Left lung (tissue), 4 donors: ENCODE measurements at regions not wholly inside any gene's neighbourhood (a gene's known extent, or its start where the extent isn't known, plus 50 kb on each side); places are given as distances from the start of the nearest gene placed in this dataset.

Source experiments
- ATAC-seq: fragments of 200-7000 bp; cut with Tn5 transposase; one replicate; pipeline ENCODE4 v1.9.1; 2020; ENCODE audit warnings: moderate library complexity
- DNase-seq, 4 donors: peaks; one replicate each; pipeline ENCODE4 v3.0.0-alpha.2; 2013 to 2020
- H3K27ac ChIP-seq, 2 donors: fragments of 200-600 bp; sonication (generic) in 1 of 2; one replicate each; pipeline versions ENCODE4 v1.5.0 to v1.8.0; 2020 to 2021
- H3K27me3 ChIP-seq, 2 donors: fragments of 200-600 bp; sonication (generic) in 1 of 2; one replicate each; pipeline versions ENCODE4 v1.5.0 to v1.8.0; 2020 to 2021
- H3K36me3 ChIP-seq, 2 donors: fragments of 200-600 bp; sonication (generic) in 1 of 2; one replicate each; pipeline versions ENCODE4 v1.5.0 to v1.8.0; 2020 to 2021
- H3K4me1 ChIP-seq, 2 donors: fragments of 200-600 bp; one replicate each; pipeline ENCODE4 v1.8.0; 2021
- H3K4me3 ChIP-seq, 2 donors: fragments of 200-600 bp; sonication (generic) in 1 of 2; one replicate each; pipeline versions ENCODE4 v1.5.0 to v1.8.0; 2020 to 2021; ENCODE audit warnings: mild to moderate bottlenecking in 1 of 2
- H3K9me3 ChIP-seq, 2 donors: fragments of 200-600 bp; sonication (generic) in 1 of 2; one replicate each; pipeline versions ENCODE4 v1.5.0 to v1.8.0; 2020 to 2021
- CTCF ChIP-seq, 2 donors: fragments of 200-600 bp; sonication (generic) in 1 of 2; IDR thresholded peaks; one replicate each; pipeline versions ENCODE4 v1.5.0 to v1.8.0; 2021; ENCODE audit warnings: antibody characterized with exemption in 2 of 2
- intact Hi-C, 2 donors: fragments of 100-400 bp; cut with DNase I; formaldehyde crosslinking; loops; one replicate each; pipeline versions ENCODE4 v1.11.2 to v1.14.2; 2022
- donor health status: DM: no; HTN: yes; CAD: no.
- donor health status: DM: no; HTN: no; CAD: no.

GRCh38 chr5:34485768-34486030 is 170.4 kb upstream of the RAI14 start:
- intact Hi-C loops = no loop called here

GRCh38 chr5:34486160-34486848 is 169.8 kb upstream of the RAI14 start:
- peak; percentile 74 to 89 (median 80) for DNase-seq
- ATAC-seq = peak; percentile 82
- no peak overlapping the region for H3K4me3 ChIP-seq
- intact Hi-C loops = no loop called here
- no peaks in the 10 kb centered on the region for H3K9me3 ChIP-seq
- H3K27ac ChIP-seq = peak overlapping the region; percentile 31 to 60
- H3K27me3 ChIP-seq = no peaks in the 10 kb centered on the region
- peaks cover 14 to 18% of the 10 kb centered on the region in 2 donors for H3K4me1 ChIP-seq
- H3K36me3 ChIP-seq = no peaks in the 10 kb centered on the region
- TF ChIP-seq CTCF (IDR thresholded peaks at IDR 0.05) = peak; percentile 47 to 87

More at GRCh38 chr5:34485768-34486030, 170.4 kb upstream of the RAI14 start:
- Histone ChIP-seq H3K36me3 (no peaks in the 10 kb centered on the region), H3K27ac (peak overlapping the region; percentile 31 to 60), H3K27me3 (no peaks in the 10 kb centered on the region), H3K9me3 (no peaks in the 10 kb centered on the region), H3K4me1 (peaks cover 14 to 18% of the 10 kb centered on the region in 2 donors), H3K4me3 (no peak overlapping the region)
- ATAC-seq = no peak
- DNase-seq = no peak
- TF ChIP-seq CTCF (IDR thresholded peaks at IDR 0.05) = no peak

GRCh38 chr5:34486849-34487158 is 169.3 kb upstream of the RAI14 start:
- DNase-seq (no peak), ATAC-seq (no peak)
- Histone ChIP-seq H3K4me3 (no peak overlapping the region), H3K9me3 (no peaks in the 10 kb centered on the region), H3K27ac (peak overlapping the region; percentile 53 to 60), H3K36me3 (no peaks in the 10 kb centered on the region), H3K27me3 (no peaks in the 10 kb centered on the region), H3K4me1 (peaks cover 14 to 18% of the 10 kb centered on the region in 2 donors)
- intact Hi-C loops = no loop called here
- TF ChIP-seq CTCF (IDR thresholded peaks at IDR 0.05) = no peak

- ATAC-seq (peak; percentile 71), DNase-seq (peak in 1 of 4 donors; percentile 62)
- H3K27me3 ChIP-seq = no peaks in the 10 kb centered on the region
- H3K4me1 ChIP-seq = peaks cover 14 to 18% of the 10 kb centered on the region in 2 donors
- TF ChIP-seq CTCF (IDR thresholded peaks at IDR 0.05) = no peak
- H3K4me3 ChIP-seq = no peak overlapping the region
- H3K9me3 ChIP-seq = no peaks in the 10 kb centered on the region
- H3K27ac ChIP-seq = peak overlapping the region; percentile 53 to 82
- intact Hi-C loops = no loop called here
- H3K36me3 ChIP-seq = no peaks in the 10 kb centered on the region
Observed at GRCh38 chr5:34487159-34487879, 168.8 kb upstream of the RAI14 start.

GRCh38 chr5:34487956-34488355 is 168.2 kb upstream of the RAI14 start:
- peak overlapping the region; percentile 45 to 82 for H3K27ac ChIP-seq
- no peaks in the 10 kb centered on the region for H3K27me3 ChIP-seq
- intact Hi-C loops = no loop called here
- no peak for ATAC-seq
- no peaks in the 10 kb centered on the region for H3K9me3 ChIP-seq
- peaks cover 14 to 18% of the 10 kb centered on the region in 2 donors for H3K4me1 ChIP-seq
- no peaks in the 10 kb centered on the region for H3K36me3 ChIP-seq
- no peak overlapping the region for H3K4me3 ChIP-seq
- no peak for DNase-seq
- no peak for TF ChIP-seq CTCF (IDR thresholded peaks at IDR 0.05)
